Karpas-422 (cell line): ENCODE measurements at regions not wholly inside any gene's neighbourhood (a gene's known extent, or its start where the extent isn't known, plus 50 kb on each side); places are given as distances from the start of the nearest gene placed in this dataset. TPM values are rescaled to one million over a fixed set of nuclear protein-coding genes. Genes with fewer than 3 reads are reported as not detected.
"Not testable (repeated sequence)": the region's sequence is repeated elsewhere in the genome, so short reads cannot be mapped to it uniquely, and the experiment has no call there.

ENCODE experiments used
- DNase-seq: peaks from one replicate; pipeline ENCODE4 v3.0.0-alpha.2; 2015
- H2AFZ ChIP-seq: fragments of 200-600 bp; sonication (generic); 2 replicates; pipeline ENCODE4 v1.6.1; 2014; ENCODE audit warnings: antibody characterized with exemption, low read length, mixed read lengths
- H3K27ac ChIP-seq: fragments of 200-600 bp; sonication (generic); 2 replicates; pipeline ENCODE4 v1.5.1; 2014; ENCODE audit warnings: mild to moderate bottlenecking, low read length, moderate library complexity
- H3K27me3 ChIP-seq: fragments of 200-600 bp; sonication (generic); 2 replicates; pipeline ENCODE4 v1.6.1; 2014; ENCODE audit warnings: low read length, mixed read lengths
- H3K36me3 ChIP-seq: fragments of 200-600 bp; sonication (generic); 2 replicates; pipeline ENCODE4 v1.6.1; 2014; ENCODE audit warnings: low read length, mixed read lengths; ENCODE audit not compliant: insufficient read depth
- H3K4me1 ChIP-seq: fragments of 200-600 bp; sonication (generic); 2 replicates; pipeline ENCODE4 v1.6.1; 2014; ENCODE audit warnings: mild to moderate bottlenecking, low read length, mixed read lengths
- H3K4me2 ChIP-seq: fragments of 200-600 bp; sonication (generic); 2 replicates; pipeline ENCODE4 v1.6.1; 2014; ENCODE audit warnings: low read length, low read depth, mild to moderate bottlenecking; ENCODE audit not compliant: poor library complexity, severe bottlenecking
- H3K4me3 ChIP-seq: fragments of 200-600 bp; sonication (generic); 2 replicates; pipeline ENCODE4 v1.5.1; 2014; ENCODE audit warnings: mild to moderate bottlenecking, antibody characterized with exemption, low read length, mixed read lengths
- H3K79me2 ChIP-seq: fragments of 200-600 bp; sonication (generic); 2 replicates; pipeline ENCODE4 v1.6.1; 2014; ENCODE audit warnings: mild to moderate bottlenecking, low read length, mixed read lengths
- H3K9ac ChIP-seq: fragments of 200-600 bp; sonication (generic); 2 replicates; pipeline ENCODE4 v1.6.0; 2014; ENCODE audit warnings: low read length
- H3K9me2 ChIP-seq: fragments of 200-600 bp; sonication (generic), shearing (Covaris generic); replicated peaks from 2 replicates; pipeline ENCODE4 v1.6.0; 2014; ENCODE audit warnings: mild to moderate bottlenecking, low read length, moderate library complexity; ENCODE audit not compliant: insufficient read depth
- H3K9me3 ChIP-seq: fragments of 300-700, 200-600 bp; sonication (generic); 2 replicates; pipeline ENCODE4 v1.6.1; 2014; ENCODE audit warnings: low read length, mixed read lengths
- H4K20me1 ChIP-seq: fragments of 200-600 bp; sonication (generic); 2 replicates; pipeline ENCODE4 v1.6.1; 2014; ENCODE audit warnings: mild to moderate bottlenecking, antibody characterized with exemption, low read length, low read depth; ENCODE audit not compliant: insufficient read depth
- small RNA-seq: library from RNA; depleted of rRNA; stranded (forward); fragments of <200 nt; gene quantifications from one replicate; pipeline ENCODE3, GENCODE V24; 2014

DNA sequence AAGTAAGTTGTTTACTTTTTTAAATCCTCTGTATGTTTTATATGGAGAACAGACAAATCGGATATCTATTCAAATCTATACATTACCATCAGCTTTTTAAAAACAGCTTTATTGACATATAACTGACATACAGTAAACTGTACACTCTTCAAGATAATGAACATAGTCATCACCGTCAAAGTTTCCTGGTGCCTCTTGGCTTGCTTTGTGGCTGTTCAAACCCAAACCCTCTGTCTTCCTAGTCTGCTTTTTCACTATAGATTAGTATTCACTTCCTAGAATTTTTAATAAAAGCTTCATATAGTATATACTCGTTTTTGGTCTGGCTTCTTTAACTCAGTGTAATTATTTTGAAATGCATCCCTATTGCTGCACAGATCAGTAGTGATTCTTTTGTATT, 56.4 kb upstream of the TPTE start:
- Histone ChIP-seq H3K27ac (no peak overlapping the region), H3K9me2 (no peaks in the 10 kb centered on the region), H3K4me3 (no peak overlapping the region), H3K4me1 (no peaks in the 10 kb centered on the region), H2AFZ (no peak overlapping the region), H3K9ac (no peak overlapping the region), H3K9me3 (peaks cover 60% of the 10 kb centered on the region), H3K27me3 (no peaks in the 10 kb centered on the region), H3K79me2 (no peaks in the 10 kb centered on the region), H4K20me1 (no peaks in the 10 kb centered on the region), H3K4me2 (no peak overlapping the region), H3K36me3 (no peaks in the 10 kb centered on the region)
- peak; percentile 41 for DNase-seq

DNA sequence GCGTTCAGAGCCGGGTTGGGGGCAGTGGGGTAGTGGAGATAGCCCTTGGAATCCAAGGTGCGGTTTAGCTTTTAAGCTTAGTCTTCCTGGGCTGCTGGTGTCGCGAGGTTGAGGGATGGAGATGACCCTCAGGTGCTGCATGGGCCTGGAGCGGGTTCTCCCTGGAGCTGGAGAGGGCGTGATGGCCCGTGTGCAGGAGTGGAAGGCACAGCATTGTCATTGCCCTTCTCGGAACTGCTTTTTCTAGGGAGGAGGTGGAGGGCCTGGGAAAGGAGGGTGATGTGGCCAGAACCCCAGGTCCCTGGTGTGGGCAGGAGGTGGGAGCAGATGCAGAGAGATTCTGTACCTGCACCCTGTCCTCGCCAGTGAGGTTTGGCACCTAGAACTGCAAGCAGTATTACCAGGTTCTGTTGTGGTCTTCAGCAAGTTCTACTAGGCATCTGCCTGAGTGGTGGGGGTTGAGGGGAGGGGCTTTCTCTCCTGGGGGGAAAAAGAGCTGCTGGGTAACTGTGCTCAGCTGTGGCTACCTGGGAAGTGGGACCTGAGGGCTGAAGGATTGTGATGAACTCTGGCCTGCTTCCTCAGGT, 55.8 kb upstream of the TPTE start:
- H3K36me3 ChIP-seq, H3K9me2 ChIP-seq, H2AFZ ChIP-seq, H3K79me2 ChIP-seq, H3K4me3 ChIP-seq, H3K9ac ChIP-seq, H3K4me2 ChIP-seq, H3K4me1 ChIP-seq, H4K20me1 ChIP-seq, H3K27ac ChIP-seq, H3K27me3 ChIP-seq: not testable (repeated sequence)
- DNase-seq, result peak; percentile 38
- H3K9me3 ChIP-seq, result peaks cover 55% of the 10 kb centered on the region

DNA sequence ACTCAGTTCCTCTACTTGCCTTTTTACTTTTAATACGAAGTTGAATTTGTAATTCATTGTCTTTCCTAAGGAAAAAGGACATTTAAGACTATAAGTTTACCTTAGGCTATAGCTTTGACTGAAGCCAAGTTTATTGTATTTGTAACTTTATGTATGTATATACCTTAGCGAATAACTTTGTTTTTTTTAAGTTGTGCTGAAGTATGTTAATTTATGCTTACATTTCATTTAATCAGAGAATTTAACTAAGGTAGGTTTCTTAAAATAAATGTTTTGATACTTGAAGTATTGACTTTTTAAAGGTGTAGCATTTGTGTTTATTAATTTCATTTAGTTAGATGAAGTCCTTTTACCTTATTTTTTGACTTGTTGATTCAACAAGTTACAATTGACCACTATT, 55.2 kb upstream of the TPTE start:
- Histone ChIP-seq H3K9ac (no peak overlapping the region), H3K79me2 (no peaks in the 10 kb centered on the region), H3K9me2 (no peaks in the 10 kb centered on the region), H3K4me2 (no peak overlapping the region), H3K9me3 (peaks cover 50% of the 10 kb centered on the region), H3K27me3 (no peaks in the 10 kb centered on the region), H3K4me3 (no peak overlapping the region), H3K4me1 (no peaks in the 10 kb centered on the region), H4K20me1 (no peaks in the 10 kb centered on the region), H3K27ac (no peak overlapping the region), H2AFZ (no peak overlapping the region), H3K36me3 (no peaks in the 10 kb centered on the region)
- DNase-seq, result peak; percentile 44

Small RNAs in the stretch of these regions (small RNA-seq; reads per million reads assigned to genes)
- gene AF254983.2, result not detected
